ENCODE measurements at regions not wholly inside any gene's neighbourhood (a gene's known extent, or its start where the extent isn't known, plus 50 kb on each side); places are given as distances from the start of the nearest gene placed in this dataset.

DNA sequence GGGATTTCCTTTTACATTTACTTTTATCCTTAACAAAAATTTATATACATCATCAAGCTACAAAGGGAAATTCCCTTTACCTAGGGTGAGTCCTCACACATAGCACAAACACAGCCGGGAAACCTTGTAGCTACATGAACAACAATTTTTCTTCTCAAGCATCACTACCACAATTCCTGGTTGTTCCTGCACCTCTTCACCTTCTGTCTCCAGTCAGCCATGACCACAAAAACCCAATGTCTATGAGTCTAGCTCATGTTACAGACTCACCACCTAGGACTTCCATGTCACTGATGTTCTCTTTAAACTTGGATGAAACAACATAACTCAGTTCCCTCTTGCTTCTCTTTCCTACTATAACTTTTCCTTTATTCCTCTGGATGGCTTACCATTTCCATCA lies 460.4 kb downstream of the MBD2 start:
- Histone ChIP-seq H3K27ac (no peak overlapping the region), H3K9me3 (no peaks in the 10 kb centered on the region), H3K36me3 (no peaks in the 10 kb centered on the region), H3K4me3 (no peak overlapping the region), H3K4me1 (no peaks in the 10 kb centered on the region), H3K27me3 (no peaks in the 10 kb centered on the region)
- WGBS, result 76% methylated on average over 1 of the region's 1 CpG
- TF ChIP-seq POLR2AphosphoS5 (IDR thresholded peaks at IDR 0.05) (no peak), POLR2A (IDR thresholded peaks at IDR 0.05) (no peak), EP300 (IDR thresholded peaks at IDR 0.05) (no peak)
- TF ChIP-seq, protein P1, sequence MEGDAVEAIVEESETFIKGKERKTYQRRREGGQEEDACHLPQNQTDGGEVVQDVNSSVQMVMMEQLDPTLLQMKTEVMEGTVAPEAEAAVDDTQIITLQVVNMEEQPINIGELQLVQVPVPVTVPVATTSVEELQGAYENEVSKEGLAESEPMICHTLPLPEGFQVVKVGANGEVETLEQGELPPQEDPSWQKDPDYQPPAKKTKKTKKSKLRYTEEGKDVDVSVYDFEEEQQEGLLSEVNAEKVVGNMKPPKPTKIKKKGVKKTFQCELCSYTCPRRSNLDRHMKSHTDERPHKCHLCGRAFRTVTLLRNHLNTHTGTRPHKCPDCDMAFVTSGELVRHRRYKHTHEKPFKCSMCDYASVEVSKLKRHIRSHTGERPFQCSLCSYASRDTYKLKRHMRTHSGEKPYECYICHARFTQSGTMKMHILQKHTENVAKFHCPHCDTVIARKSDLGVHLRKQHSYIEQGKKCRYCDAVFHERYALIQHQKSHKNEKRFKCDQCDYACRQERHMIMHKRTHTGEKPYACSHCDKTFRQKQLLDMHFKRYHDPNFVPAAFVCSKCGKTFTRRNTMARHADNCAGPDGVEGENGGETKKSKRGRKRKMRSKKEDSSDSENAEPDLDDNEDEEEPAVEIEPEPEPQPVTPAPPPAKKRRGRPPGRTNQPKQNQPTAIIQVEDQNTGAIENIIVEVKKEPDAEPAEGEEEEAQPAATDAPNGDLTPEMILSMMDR (IDR thresholded peaks at IDR 0.05), result no peak
- no peak for DNase-seq (ENCODE audit: low spot score in 2 of 2)

DNA sequence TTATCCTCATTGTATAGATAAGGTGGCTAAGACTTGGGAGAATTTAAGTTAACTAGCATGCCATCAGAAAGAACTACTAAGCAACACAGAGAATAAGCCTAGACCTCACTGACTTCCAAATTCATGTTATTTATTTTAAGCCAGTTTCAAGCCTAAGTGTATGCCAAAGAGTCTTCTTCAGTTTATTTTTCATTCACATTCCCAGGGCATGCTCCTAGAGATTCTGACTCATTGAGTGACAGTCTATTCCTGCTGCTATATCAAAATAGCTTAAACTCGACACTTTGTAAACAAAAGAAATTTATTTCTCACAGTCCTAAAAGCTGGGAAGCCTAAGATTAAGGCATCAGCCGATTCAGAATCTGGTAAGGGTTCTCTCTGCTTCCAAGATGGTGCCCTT lies 467.1 kb downstream of the MBD2 start:
- H3K4me3 ChIP-seq, result no peak overlapping the region
- 52% methylated on average over 2 of the region's 2 CpGs for WGBS
- no peaks in the 10 kb centered on the region for H3K9me3 ChIP-seq
- no peaks in the 10 kb centered on the region for H3K27me3 ChIP-seq
- no peak for DNase-seq (ENCODE audit: low spot score in 2 of 2)
- no peak overlapping the region for H3K27ac ChIP-seq
- H3K36me3 ChIP-seq, result no peaks in the 10 kb centered on the region
- H3K4me1 ChIP-seq, result no peaks in the 10 kb centered on the region
- TF ChIP-seq POLR2AphosphoS5 (IDR thresholded peaks at IDR 0.05), result no peak
- TF ChIP-seq EP300 (IDR thresholded peaks at IDR 0.05), result no peak
- no peak for TF ChIP-seq POLR2A (IDR thresholded peaks at IDR 0.05)
- TF ChIP-seq, protein P1 (IDR thresholded peaks at IDR 0.05), result no peak

DNA sequence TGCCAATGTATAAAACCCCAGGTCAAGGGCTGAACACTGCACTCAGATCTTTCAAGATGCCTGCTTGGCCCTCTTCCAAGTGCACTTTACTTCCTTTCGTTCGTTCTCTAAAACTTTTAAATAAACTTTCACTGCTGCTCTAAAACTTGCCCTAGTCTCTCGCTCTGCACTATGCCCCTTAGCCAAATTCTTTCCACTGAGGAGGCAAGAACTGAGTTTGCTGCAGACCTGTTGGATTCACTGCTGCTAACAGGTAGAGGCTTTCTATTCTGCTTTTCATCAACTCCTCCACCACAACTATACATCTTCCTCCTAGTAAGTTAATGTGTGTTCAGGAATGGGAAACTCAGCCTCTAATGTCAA lies 467.9 kb downstream of the MBD2 start:
- DNase-seq (ENCODE audit: low spot score in 2 of 2), result no peak
- Histone ChIP-seq H3K9me3 (no peaks in the 10 kb centered on the region), H3K36me3 (no peaks in the 10 kb centered on the region), H3K27me3 (no peaks in the 10 kb centered on the region), H3K4me3 (no peak overlapping the region), H3K4me1 (no peaks in the 10 kb centered on the region), H3K27ac (no peak overlapping the region)
- TF ChIP-seq POLR2A (IDR thresholded peaks at IDR 0.05) (no peak), POLR2AphosphoS5 (IDR thresholded peaks at IDR 0.05) (no peak), EP300 (IDR thresholded peaks at IDR 0.05) (no peak)
- TF ChIP-seq, protein P1 (IDR thresholded peaks at IDR 0.05), result no peak
- WGBS, result 80% methylated on average over 3 of the region's 3 CpGs

DNA sequence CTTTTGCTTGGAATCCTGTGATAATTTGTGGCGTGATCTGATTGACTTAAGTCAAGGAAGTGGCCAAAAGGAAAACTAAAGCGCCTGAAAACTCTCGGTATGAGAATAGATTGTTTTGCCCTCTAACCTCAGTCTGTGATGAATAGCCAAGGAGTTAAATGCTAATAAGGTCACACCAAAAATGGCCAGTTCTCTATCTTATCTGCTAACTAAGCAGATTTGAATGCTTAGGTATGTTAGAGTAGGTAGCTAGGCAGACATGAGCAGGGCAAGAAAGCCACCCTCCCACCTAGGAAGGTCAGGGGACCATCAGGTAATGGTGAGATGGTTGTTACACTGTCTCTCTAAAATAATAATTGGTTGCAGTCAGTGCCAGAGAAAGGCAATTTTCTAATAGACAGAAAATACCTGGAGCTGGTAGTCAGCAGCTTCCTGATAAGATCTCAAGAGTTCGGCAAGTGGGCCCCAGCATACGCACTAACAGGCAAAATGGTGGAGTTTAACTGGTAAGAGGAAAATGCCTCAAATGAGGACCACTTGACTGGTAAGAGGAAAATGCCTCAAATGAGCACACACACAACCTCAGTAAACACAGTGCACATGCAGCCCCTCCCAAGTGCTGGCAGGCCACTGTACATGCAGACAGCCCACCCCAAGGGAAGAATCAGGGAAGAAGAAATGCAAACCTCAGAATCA lies 468.4 kb downstream of the MBD2 start:
- Histone ChIP-seq H3K9me3 (no peaks in the 10 kb centered on the region), H3K4me1 (no peaks in the 10 kb centered on the region), H3K27me3 (no peaks in the 10 kb centered on the region), H3K36me3 (no peaks in the 10 kb centered on the region), H3K4me3 (no peak overlapping the region), H3K27ac (no peak overlapping the region)
- no peak for DNase-seq (ENCODE audit: low spot score in 2 of 2)
- TF ChIP-seq EP300 (IDR thresholded peaks at IDR 0.05), result no peak
- TF ChIP-seq, protein P1 (IDR thresholded peaks at IDR 0.05), result no peak
- TF ChIP-seq POLR2AphosphoS5 (IDR thresholded peaks at IDR 0.05), result no peak
- no peak for TF ChIP-seq POLR2A (IDR thresholded peaks at IDR 0.05)
- 88% methylated on average over 5 of the region's 5 CpGs for WGBS

DNA sequence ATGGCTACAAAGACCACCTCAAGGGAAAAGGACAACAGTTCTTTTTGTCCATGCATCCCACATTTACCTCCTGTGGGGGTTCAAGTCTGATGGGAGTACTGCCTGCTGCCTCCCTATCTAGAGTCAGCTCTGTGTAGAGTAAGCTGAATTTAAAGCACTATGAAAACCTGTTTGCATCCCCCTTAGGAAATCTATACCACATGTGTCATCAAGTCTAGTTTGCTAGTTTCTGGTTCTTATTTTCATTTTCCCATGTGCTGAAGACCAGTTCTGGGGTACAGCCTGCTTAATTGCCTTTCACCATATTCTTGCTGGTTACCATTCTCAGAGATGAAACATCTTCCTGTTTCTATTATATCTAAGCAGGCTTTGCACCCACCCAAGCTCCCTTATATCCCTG lies 470.3 kb downstream of the MBD2 start:
- Histone ChIP-seq H3K27me3 (no peaks in the 10 kb centered on the region), H3K4me3 (no peak overlapping the region), H3K9me3 (no peaks in the 10 kb centered on the region), H3K27ac (no peak overlapping the region), H3K36me3 (no peaks in the 10 kb centered on the region), H3K4me1 (no peaks in the 10 kb centered on the region)
- no peak for DNase-seq (ENCODE audit: low spot score in 2 of 2)
- no peak for TF ChIP-seq POLR2AphosphoS5 (IDR thresholded peaks at IDR 0.05)
- TF ChIP-seq EP300 (IDR thresholded peaks at IDR 0.05), result no peak
- no peak for TF ChIP-seq POLR2A (IDR thresholded peaks at IDR 0.05)
- TF ChIP-seq, protein P1 (IDR thresholded peaks at IDR 0.05), result no peak
